ENCODE measurements at regions not wholly inside any gene's neighbourhood (a gene's known extent, or its start where the extent isn't known, plus 50 kb on each side); places are given as distances from the start of the nearest gene placed in this dataset.
A peak's percentile ranks its signal among the peaks of the same experiment; 100 is the strongest.

- no peak for DNase-seq (ENCODE audit: low read depth in 2 of 2)
- TF ChIP-seq CTCF (IDR thresholded peaks at IDR 0.05; ENCODE audit: low read depth, low read length), result no peak
- H3K4me3 ChIP-seq (replicated peaks in 1 of 2; ENCODE audit: low read depth in 2 of 2, low read length in 2 of 2), result no peak overlapping the region
Observed at GRCh38 chr11:25527841-25528240, 804.1 kb upstream of the ANO3 start.

GRCh38 chr11:25529572-25529971 lies 802.4 kb upstream of the ANO3 start:
- no peak overlapping the region for H3K4me3 ChIP-seq (replicated peaks in 1 of 2; ENCODE audit: low read depth in 2 of 2, low read length in 2 of 2)
- no peak for DNase-seq (ENCODE audit: low read depth in 2 of 2)
- TF ChIP-seq CTCF (IDR thresholded peaks at IDR 0.05; ENCODE audit: low read depth, low read length), result no peak

DNA sequence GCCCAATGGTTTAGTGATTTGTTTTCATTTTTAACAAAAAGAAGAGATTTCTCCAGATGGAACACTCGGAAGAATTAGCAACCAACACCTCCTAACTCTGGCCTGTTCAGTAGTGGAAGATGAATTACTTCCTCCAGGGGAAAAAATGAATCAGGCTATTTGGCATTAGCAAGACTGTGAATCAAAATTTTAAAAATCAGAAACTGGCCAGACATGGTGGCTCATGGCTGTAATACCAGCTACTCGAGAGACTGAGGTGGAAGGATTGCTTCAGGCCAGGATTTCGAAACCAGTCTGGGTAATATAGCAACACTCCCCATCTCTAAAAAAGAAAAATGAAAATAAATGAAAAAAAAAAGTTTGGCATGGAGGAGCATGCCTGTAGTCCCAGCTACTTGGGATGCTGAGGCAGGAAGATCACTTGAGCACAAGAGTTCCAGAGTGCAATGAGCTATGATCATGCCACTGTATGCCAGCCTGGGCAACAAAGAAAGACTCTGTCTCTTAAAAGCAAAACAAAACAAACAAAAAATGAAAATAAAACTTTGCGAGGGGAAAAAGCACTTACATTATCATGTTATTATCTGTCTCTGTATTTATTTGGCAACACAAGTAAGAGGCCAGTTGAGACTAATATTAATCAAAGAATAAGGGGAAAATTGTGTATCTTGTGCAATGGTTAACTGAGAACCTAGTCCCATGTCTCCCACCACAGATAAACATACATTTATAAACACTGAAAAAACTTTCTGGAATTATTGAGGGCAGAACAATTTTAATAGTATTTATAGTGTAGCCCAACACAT lies 796.3 kb upstream of the ANO3 start:
- peak; percentile 14 to 78 for DNase-seq (ENCODE audit: low read depth in 2 of 2)
- no peak for TF ChIP-seq CTCF (IDR thresholded peaks at IDR 0.05; ENCODE audit: low read depth, low read length)

DNA sequence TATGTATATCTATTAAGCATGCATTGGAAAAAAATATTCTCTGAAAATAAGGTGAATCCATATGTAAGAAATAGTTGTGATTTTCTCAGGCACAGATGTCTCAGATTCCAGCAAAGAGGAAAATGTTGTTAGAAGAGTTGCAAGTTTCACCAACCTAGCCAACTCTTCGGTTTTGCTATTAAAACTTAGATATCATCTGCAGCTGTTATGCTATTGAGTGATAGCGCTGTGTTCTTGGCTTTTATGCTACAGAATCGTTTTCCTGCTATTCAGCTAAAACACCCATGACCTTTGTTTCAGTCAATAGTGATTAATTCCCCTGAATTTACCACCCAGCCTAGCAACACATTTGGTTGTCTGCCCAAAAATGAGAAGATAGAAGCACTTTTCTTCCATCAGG lies 795.6 kb upstream of the ANO3 start:
- no peak overlapping the region for H3K4me3 ChIP-seq (replicated peaks in 1 of 2; ENCODE audit: low read depth in 2 of 2, low read length in 2 of 2)
- TF ChIP-seq CTCF (IDR thresholded peaks at IDR 0.05; ENCODE audit: low read depth, low read length), result no peak
- DNase-seq (ENCODE audit: low read depth in 2 of 2), result no peak

More for the DNA sequence above, 796.3 kb upstream of the ANO3 start:
- no peak overlapping the region for H3K4me3 ChIP-seq (replicated peaks in 1 of 2; ENCODE audit: low read depth in 2 of 2, low read length in 2 of 2)

GRCh38 chr11:25537393-25537792 lies 794.5 kb upstream of the ANO3 start:
- no peak overlapping the region for H3K4me3 ChIP-seq (replicated peaks in 1 of 2; ENCODE audit: low read depth in 2 of 2, low read length in 2 of 2)
- TF ChIP-seq CTCF (IDR thresholded peaks at IDR 0.05; ENCODE audit: low read depth, low read length), result no peak
- DNase-seq (ENCODE audit: low read depth in 2 of 2), result no peak

GRCh38 chr11:25547292-25547691 lies 784.6 kb upstream of the ANO3 start:
- H3K4me3 ChIP-seq (replicated peaks in 1 of 2; ENCODE audit: low read depth in 2 of 2, low read length in 2 of 2), result no peak overlapping the region
- DNase-seq (ENCODE audit: low read depth in 2 of 2), result no peak
- no peak for TF ChIP-seq CTCF (IDR thresholded peaks at IDR 0.05; ENCODE audit: low read depth, low read length)

DNA sequence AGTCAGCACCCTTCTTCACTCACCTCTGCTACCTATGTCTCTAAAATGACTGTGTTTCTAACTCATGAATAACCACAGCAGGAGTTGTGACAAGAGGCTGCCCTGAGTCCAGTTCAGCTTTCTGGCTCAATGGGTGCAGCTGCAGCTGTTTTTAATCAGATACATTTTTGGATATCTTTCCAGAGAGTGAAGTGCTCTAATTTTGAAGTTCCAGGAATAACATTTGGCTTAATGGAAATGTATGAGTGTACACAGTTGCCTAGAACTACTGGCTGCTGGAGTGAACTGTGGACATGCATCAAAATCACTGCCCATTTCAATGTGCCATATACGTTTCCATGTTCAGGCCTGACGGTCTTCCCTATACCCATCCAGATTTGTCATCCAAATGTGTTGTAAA lies 769.5 kb upstream of the ANO3 start:
- TF ChIP-seq CTCF (IDR thresholded peaks at IDR 0.05; ENCODE audit: low read depth, low read length), result no peak
- peak in 1 of 2 donors; percentile 38 for DNase-seq (ENCODE audit: low read depth in 2 of 2)
- no peak overlapping the region for H3K4me3 ChIP-seq (replicated peaks in 1 of 2; ENCODE audit: low read depth in 2 of 2, low read length in 2 of 2)
